ENCODE measurements at regions not wholly inside any gene's neighbourhood (a gene's known extent, or its start where the extent isn't known, plus 50 kb on each side); places are given as distances from the start of the nearest gene placed in this dataset.
"Not testable (repeated sequence)": the region's sequence is repeated elsewhere in the genome, so short reads cannot be mapped to it uniquely, and the experiment has no call there.

- Histone ChIP-seq H3K4me1 (ENCODE audit: control insufficient read depth, insufficient read depth, low read length, poor library complexity, severe bottlenecking) (no peaks in the 10 kb centered on the region), H3K9me3 (ENCODE audit: control insufficient read depth in 2 of 2, low read length in 2 of 2) (no peaks in the 10 kb centered on the region), H3K27me3 (ENCODE audit: control insufficient read depth, insufficient read depth, low read length) (no peaks in the 10 kb centered on the region), H3K4me3 (ENCODE audit: low read depth, low read length) (no peak overlapping the region), H3K36me3 (ENCODE audit: control insufficient read depth, insufficient read depth, low read length) (no peaks in the 10 kb centered on the region), H3K27ac (ENCODE audit: insufficient read depth, low read length, poor library complexity, severe bottlenecking) (no peak overlapping the region)
- no peak overlapping the region for H3K4me3 Mint-ChIP-seq
- DNase-seq (no peak), ATAC-seq (ENCODE audit: low read depth in 2 of 2) (no peak)
- H3K27ac Mint-ChIP-seq: no peak overlapping the region
- peaks cover 0 to 9% (median 0%) of the 10 kb centered on the region in 7 donors for H3K9me3 Mint-ChIP-seq
- H3K4me1 Mint-ChIP-seq: no peaks in the 10 kb centered on the region
- no peaks in the 10 kb centered on the region for H3K27me3 Mint-ChIP-seq
- no peaks in the 10 kb centered on the region for H3K36me3 Mint-ChIP-seq
Measured at GRCh38 chr5:126007841-126008240, 415.4 kb upstream of the GRAMD2B start.

- H3K4me1 ChIP-seq (ENCODE audit: control insufficient read depth, insufficient read depth, low read length, poor library complexity, severe bottlenecking): no peaks in the 10 kb centered on the region
- no peaks in the 10 kb centered on the region for H3K36me3 ChIP-seq (ENCODE audit: control insufficient read depth, insufficient read depth, low read length)
- H3K27me3 ChIP-seq (ENCODE audit: control insufficient read depth, insufficient read depth, low read length): no peaks in the 10 kb centered on the region
- H3K36me3 Mint-ChIP-seq: no peaks in the 10 kb centered on the region
- H3K4me3 ChIP-seq (ENCODE audit: low read depth, low read length): no peak overlapping the region
- H3K27ac Mint-ChIP-seq: no peak overlapping the region
- H3K9me3 Mint-ChIP-seq: peaks cover 0 to 13% (median 3%) of the 10 kb centered on the region in 7 donors
- no peaks in the 10 kb centered on the region for H3K27me3 Mint-ChIP-seq
- ATAC-seq (ENCODE audit: low read depth in 2 of 2) (no peak), DNase-seq (no peak)
- H3K4me1 Mint-ChIP-seq: no peaks in the 10 kb centered on the region
- H3K27ac ChIP-seq (ENCODE audit: insufficient read depth, low read length, poor library complexity, severe bottlenecking): no peak overlapping the region
- H3K9me3 ChIP-seq (ENCODE audit: control insufficient read depth in 2 of 2, low read length in 2 of 2): no peaks in the 10 kb centered on the region
- no peak overlapping the region for H3K4me3 Mint-ChIP-seq
Measured at GRCh38 chr5:126009566-126009965, 413.6 kb upstream of the GRAMD2B start.

DNA sequence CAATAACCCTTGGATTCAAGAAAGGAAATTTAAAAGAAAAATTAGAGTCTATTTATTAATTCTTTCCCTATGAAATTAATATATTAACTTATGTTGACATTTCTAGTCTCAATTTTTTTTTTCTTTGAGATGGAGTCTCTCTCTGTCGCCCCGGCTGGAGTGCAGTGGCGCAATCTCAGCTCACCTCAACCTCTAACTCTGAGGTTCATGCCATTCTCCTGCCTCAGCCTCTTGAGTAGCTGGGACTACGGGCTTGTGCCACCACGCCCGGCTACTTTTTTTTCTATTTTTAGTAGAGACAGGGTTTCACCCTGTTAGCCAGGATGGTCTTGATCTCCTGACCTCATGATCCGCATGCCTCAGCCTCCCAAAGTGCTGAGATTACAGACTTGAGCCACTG lies 411.7 kb upstream of the GRAMD2B start:
- H3K36me3 ChIP-seq (ENCODE audit: control insufficient read depth, insufficient read depth, low read length); H3K27me3 Mint-ChIP-seq; H3K27ac Mint-ChIP-seq: not testable (repeated sequence)

GRCh38 chr5:126014676-126015075 lies 408.5 kb upstream of the GRAMD2B start:
- H3K9me3 Mint-ChIP-seq: peaks cover 0 to 7% (median 4%) of the 10 kb centered on the region in 7 donors

More for the DNA sequence above, 411.7 kb upstream of the GRAMD2B start:
- not testable (repeated sequence) for H3K9me3 ChIP-seq (ENCODE audit: control insufficient read depth in 2 of 2, low read length in 2 of 2); ATAC-seq (ENCODE audit: low read depth in 2 of 2); H3K4me3 Mint-ChIP-seq; H3K4me1 Mint-ChIP-seq; H3K4me1 ChIP-seq (ENCODE audit: control insufficient read depth, insufficient read depth, low read length, poor library complexity, severe bottlenecking); DNase-seq; H3K27ac ChIP-seq (ENCODE audit: insufficient read depth, low read length, poor library complexity, severe bottlenecking); H3K27me3 ChIP-seq (ENCODE audit: control insufficient read depth, insufficient read depth, low read length); H3K36me3 Mint-ChIP-seq; H3K4me3 ChIP-seq (ENCODE audit: low read depth, low read length)
- H3K9me3 Mint-ChIP-seq: peaks cover 0 to 13% (median 4%) of the 10 kb centered on the region in 7 donors

GRCh38 chr5:126015235-126016181 lies 407.7 kb upstream of the GRAMD2B start:
- ATAC-seq (ENCODE audit: low read depth in 2 of 2) (no peak), DNase-seq (no peak)
- no peak overlapping the region for H3K27ac Mint-ChIP-seq
- H3K4me3 ChIP-seq (ENCODE audit: low read depth, low read length): no peak overlapping the region
- no peak overlapping the region for H3K4me3 Mint-ChIP-seq
- no peaks in the 10 kb centered on the region for H3K36me3 Mint-ChIP-seq
- no peaks in the 10 kb centered on the region for H3K27me3 Mint-ChIP-seq
- no peaks in the 10 kb centered on the region for H3K9me3 ChIP-seq (ENCODE audit: control insufficient read depth in 2 of 2, low read length in 2 of 2)
- H3K9me3 Mint-ChIP-seq: peaks cover 0 to 7% (median 4%) of the 10 kb centered on the region in 7 donors
- no peaks in the 10 kb centered on the region for H3K4me1 Mint-ChIP-seq
- no peak overlapping the region for H3K27ac ChIP-seq (ENCODE audit: insufficient read depth, low read length, poor library complexity, severe bottlenecking)
- H3K4me1 ChIP-seq (ENCODE audit: control insufficient read depth, insufficient read depth, low read length, poor library complexity, severe bottlenecking): no peaks in the 10 kb centered on the region
- H3K36me3 ChIP-seq (ENCODE audit: control insufficient read depth, insufficient read depth, low read length): no peaks in the 10 kb centered on the region
- no peaks in the 10 kb centered on the region for H3K27me3 ChIP-seq (ENCODE audit: control insufficient read depth, insufficient read depth, low read length)

More at GRCh38 chr5:126014676-126015075, 408.5 kb upstream of the GRAMD2B start:
- H3K27me3 ChIP-seq (ENCODE audit: control insufficient read depth, insufficient read depth, low read length): no peaks in the 10 kb centered on the region
- H3K27ac ChIP-seq (ENCODE audit: insufficient read depth, low read length, poor library complexity, severe bottlenecking): no peak overlapping the region
- no peaks in the 10 kb centered on the region for H3K9me3 ChIP-seq (ENCODE audit: control insufficient read depth in 2 of 2, low read length in 2 of 2)
- no peak overlapping the region for H3K4me3 ChIP-seq (ENCODE audit: low read depth, low read length)
- H3K27me3 Mint-ChIP-seq: no peaks in the 10 kb centered on the region
- no peaks in the 10 kb centered on the region for H3K36me3 Mint-ChIP-seq
- DNase-seq (no peak), ATAC-seq (ENCODE audit: low read depth in 2 of 2) (no peak)
- no peak overlapping the region for H3K4me3 Mint-ChIP-seq
- H3K4me1 ChIP-seq (ENCODE audit: control insufficient read depth, insufficient read depth, low read length, poor library complexity, severe bottlenecking): no peaks in the 10 kb centered on the region
- H3K27ac Mint-ChIP-seq: no peak overlapping the region
- no peaks in the 10 kb centered on the region for H3K36me3 ChIP-seq (ENCODE audit: control insufficient read depth, insufficient read depth, low read length)
- no peaks in the 10 kb centered on the region for H3K4me1 Mint-ChIP-seq

DNA sequence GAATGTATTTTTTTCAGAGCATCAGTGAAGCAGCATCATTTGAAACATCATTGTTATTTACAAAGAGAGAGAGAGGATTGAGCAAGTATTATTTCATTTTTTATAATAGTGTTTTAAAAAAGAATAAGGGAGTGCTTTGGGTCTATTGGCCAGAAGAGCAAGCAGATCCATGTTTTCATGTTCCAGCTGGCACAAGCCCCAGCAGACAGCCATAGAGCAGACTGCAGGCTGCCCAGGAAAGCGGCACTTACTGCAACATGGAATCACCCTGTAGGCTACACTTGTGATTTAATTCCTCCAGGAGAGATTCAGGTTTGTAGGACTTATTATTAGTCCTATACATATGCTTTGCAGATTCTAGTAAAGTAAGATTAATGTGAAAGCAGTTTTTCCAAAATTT lies 407.0 kb upstream of the GRAMD2B start:
- no peak overlapping the region for H3K27ac Mint-ChIP-seq
- Histone ChIP-seq H3K27ac (ENCODE audit: insufficient read depth, low read length, poor library complexity, severe bottlenecking) (no peak overlapping the region), H3K4me3 (ENCODE audit: low read depth, low read length) (no peak overlapping the region), H3K36me3 (ENCODE audit: control insufficient read depth, insufficient read depth, low read length) (no peaks in the 10 kb centered on the region), H3K27me3 (ENCODE audit: control insufficient read depth, insufficient read depth, low read length) (no peaks in the 10 kb centered on the region), H3K9me3 (ENCODE audit: control insufficient read depth in 2 of 2, low read length in 2 of 2) (no peaks in the 10 kb centered on the region), H3K4me1 (ENCODE audit: control insufficient read depth, insufficient read depth, low read length, poor library complexity, severe bottlenecking) (no peaks in the 10 kb centered on the region)
- no peak for ATAC-seq (ENCODE audit: low read depth in 2 of 2)
- peaks cover 0 to 9% (median 4%) of the 10 kb centered on the region in 7 donors for H3K9me3 Mint-ChIP-seq
- H3K4me1 Mint-ChIP-seq: no peaks in the 10 kb centered on the region
- DNase-seq: no peak
- no peaks in the 10 kb centered on the region for H3K27me3 Mint-ChIP-seq
- no peaks in the 10 kb centered on the region for H3K36me3 Mint-ChIP-seq
- no peak overlapping the region for H3K4me3 Mint-ChIP-seq

DNA sequence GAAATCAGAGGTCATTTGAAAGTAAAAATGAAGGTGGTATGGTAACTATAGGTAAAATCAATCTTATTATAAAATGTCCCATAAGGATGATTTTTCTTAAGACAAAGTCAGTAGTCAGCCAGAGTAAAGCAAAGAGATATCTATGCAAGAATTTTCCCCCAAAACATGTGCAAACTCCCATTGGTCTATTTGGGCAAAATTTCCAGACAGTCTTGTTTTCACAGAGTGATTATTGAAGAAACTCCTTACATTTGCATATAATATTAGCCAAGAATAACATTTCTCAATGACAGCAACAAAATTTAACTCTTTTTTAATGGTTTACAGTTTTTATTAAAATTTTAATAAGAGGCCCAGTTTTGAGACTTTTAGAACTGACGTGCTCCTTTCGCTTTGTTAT lies 406.1 kb upstream of the GRAMD2B start:
- H3K36me3 ChIP-seq (ENCODE audit: control insufficient read depth, insufficient read depth, low read length): no peaks in the 10 kb centered on the region
- Mint-ChIP-seq H3K27ac (no peak overlapping the region), H3K9me3 (peaks cover 0 to 14% (median 7%) of the 10 kb centered on the region in 7 donors), H3K36me3 (no peaks in the 10 kb centered on the region), H3K4me1 (no peaks in the 10 kb centered on the region), H3K4me3 (no peak overlapping the region), H3K27me3 (no peaks in the 10 kb centered on the region)
- DNase-seq (no peak), ATAC-seq (ENCODE audit: low read depth in 2 of 2) (no peak)
- H3K27ac ChIP-seq (ENCODE audit: insufficient read depth, low read length, poor library complexity, severe bottlenecking): no peak overlapping the region
- H3K27me3 ChIP-seq (ENCODE audit: control insufficient read depth, insufficient read depth, low read length): no peaks in the 10 kb centered on the region
- no peak overlapping the region for H3K4me3 ChIP-seq (ENCODE audit: low read depth, low read length)
- no peaks in the 10 kb centered on the region for H3K4me1 ChIP-seq (ENCODE audit: control insufficient read depth, insufficient read depth, low read length, poor library complexity, severe bottlenecking)
- no peaks in the 10 kb centered on the region for H3K9me3 ChIP-seq (ENCODE audit: control insufficient read depth in 2 of 2, low read length in 2 of 2)

- no peak overlapping the region for H3K27ac Mint-ChIP-seq
- ATAC-seq (ENCODE audit: low read depth in 2 of 2) (no peak), DNase-seq (no peak)
- H3K9me3 Mint-ChIP-seq: peaks cover 0 to 13% (median 2%) of the 10 kb centered on the region in 7 donors
- Histone ChIP-seq H3K27me3 (ENCODE audit: control insufficient read depth, insufficient read depth, low read length) (no peaks in the 10 kb centered on the region), H3K4me1 (ENCODE audit: control insufficient read depth, insufficient read depth, low read length, poor library complexity, severe bottlenecking) (no peaks in the 10 kb centered on the region), H3K27ac (ENCODE audit: insufficient read depth, low read length, poor library complexity, severe bottlenecking) (no peak overlapping the region), H3K36me3 (ENCODE audit: control insufficient read depth, insufficient read depth, low read length) (no peaks in the 10 kb centered on the region), H3K9me3 (ENCODE audit: control insufficient read depth in 2 of 2, low read length in 2 of 2) (no peaks in the 10 kb centered on the region), H3K4me3 (ENCODE audit: low read depth, low read length) (no peak overlapping the region)
- no peak overlapping the region for H3K4me3 Mint-ChIP-seq
- H3K27me3 Mint-ChIP-seq: no peaks in the 10 kb centered on the region
- H3K36me3 Mint-ChIP-seq: no peaks in the 10 kb centered on the region
- no peaks in the 10 kb centered on the region for H3K4me1 Mint-ChIP-seq
Measured at GRCh38 chr5:126020770-126021169, 402.4 kb upstream of the GRAMD2B start.
